ENCODE measurements at regions not wholly inside any gene's neighbourhood (a gene's known extent, or its start where the extent isn't known, plus 50 kb on each side); places are given as distances from the start of the nearest gene placed in this dataset.

DNA sequence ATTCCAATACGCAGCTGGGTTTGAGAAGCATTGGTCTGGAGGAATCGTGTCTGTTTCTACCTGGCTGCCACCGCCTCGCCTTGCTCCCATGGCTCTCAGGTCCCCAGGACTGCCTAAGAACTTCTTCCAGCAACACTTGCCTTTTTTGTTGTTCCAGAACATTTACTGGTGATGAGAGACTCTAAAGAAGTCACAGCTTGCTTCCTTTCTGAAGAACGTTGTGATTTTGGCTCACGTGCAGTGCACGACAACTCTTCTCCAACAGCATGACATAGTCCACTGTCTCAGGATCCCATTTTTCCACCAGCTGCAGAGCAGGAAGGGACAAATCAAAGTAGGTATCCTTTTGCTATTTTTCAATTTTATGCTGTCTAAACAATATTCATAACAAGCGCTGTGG, 940.9 kb downstream of the SLC4A3 start:
- Histone ChIP-seq H3K4me1 (ENCODE audit: insufficient read depth, low read length) (no peaks in the 10 kb centered on the region), H2BK15ac (ENCODE audit: low read depth, low read length) (no peak overlapping the region), H2BK12ac (ENCODE audit: insufficient read length, low read depth, low read length) (no peak overlapping the region), H2AK5ac (ENCODE audit: insufficient read length, low read length) (no peak overlapping the region), H4K20me1 (ENCODE audit: control insufficient read depth, insufficient read depth, insufficient read length) (no peaks in the 10 kb centered on the region), H2BK120ac (ENCODE audit: low read depth, low read length, poor library complexity, severe bottlenecking) (no peak overlapping the region), H3K23ac (ENCODE audit: insufficient read length, low read depth, low read length) (no peak overlapping the region), H3T11ph (ENCODE audit: low read length) (no peak overlapping the region), H4K8ac (replicated peaks; ENCODE audit: insufficient read length, low read depth, low read length) (no peak overlapping the region), H3K79me2 (ENCODE audit: insufficient read depth, low read length) (no peaks in the 10 kb centered on the region), H3K23me2 (ENCODE audit: insufficient read length, low read depth, low read length, poor library complexity, severe bottlenecking) (no peaks in the 10 kb centered on the region), H3K4me2 (ENCODE audit: insufficient read depth, insufficient read length, low read length) (no peak overlapping the region), H3K27ac (ENCODE audit: insufficient read length, low read depth, low read length) (no peak overlapping the region), H2BK20ac (ENCODE audit: low read depth, low read length, poor library complexity, severe bottlenecking) (no peak overlapping the region), H3K79me1 (ENCODE audit: insufficient read depth, low read depth, low read length, poor library complexity, severe bottlenecking) (no peaks in the 10 kb centered on the region), H3K9ac (ENCODE audit: extremely low read depth, insufficient read length, low read length) (no peak overlapping the region), H3K14ac (ENCODE audit: insufficient read depth, low read length) (no peak overlapping the region), H2BK5ac (ENCODE audit: insufficient read length, low read length) (no peak overlapping the region), H3K27me3 (ENCODE audit: insufficient read depth, low read length) (no peaks in the 10 kb centered on the region), H3K9me3 (ENCODE audit: control insufficient read depth, low read depth, low read length) (no peaks in the 10 kb centered on the region), H4K5ac (ENCODE audit: insufficient read length, low read depth, low read length) (no peak overlapping the region), H2AFZ (ENCODE audit: low read length) (no peak overlapping the region), H3K56ac (ENCODE audit: insufficient read length, low read depth, low read length) (no peak overlapping the region), H3K4ac (ENCODE audit: low read depth, low read length) (no peak overlapping the region), H4K91ac (ENCODE audit: insufficient read length, low read depth, low read length) (no peak overlapping the region), H3K18ac (ENCODE audit: insufficient read length, low read depth, low read length) (no peak overlapping the region)
- no CpG with 5 or more reads among the region's 8 CpGs for WGBS (ENCODE audit: extremely low coverage, insufficient read length, low lambda C conversion rate)
- H3K9me3 Mint-ChIP-seq: no peaks in the 10 kb centered on the region
- TF ChIP-seq, protein P1, sequence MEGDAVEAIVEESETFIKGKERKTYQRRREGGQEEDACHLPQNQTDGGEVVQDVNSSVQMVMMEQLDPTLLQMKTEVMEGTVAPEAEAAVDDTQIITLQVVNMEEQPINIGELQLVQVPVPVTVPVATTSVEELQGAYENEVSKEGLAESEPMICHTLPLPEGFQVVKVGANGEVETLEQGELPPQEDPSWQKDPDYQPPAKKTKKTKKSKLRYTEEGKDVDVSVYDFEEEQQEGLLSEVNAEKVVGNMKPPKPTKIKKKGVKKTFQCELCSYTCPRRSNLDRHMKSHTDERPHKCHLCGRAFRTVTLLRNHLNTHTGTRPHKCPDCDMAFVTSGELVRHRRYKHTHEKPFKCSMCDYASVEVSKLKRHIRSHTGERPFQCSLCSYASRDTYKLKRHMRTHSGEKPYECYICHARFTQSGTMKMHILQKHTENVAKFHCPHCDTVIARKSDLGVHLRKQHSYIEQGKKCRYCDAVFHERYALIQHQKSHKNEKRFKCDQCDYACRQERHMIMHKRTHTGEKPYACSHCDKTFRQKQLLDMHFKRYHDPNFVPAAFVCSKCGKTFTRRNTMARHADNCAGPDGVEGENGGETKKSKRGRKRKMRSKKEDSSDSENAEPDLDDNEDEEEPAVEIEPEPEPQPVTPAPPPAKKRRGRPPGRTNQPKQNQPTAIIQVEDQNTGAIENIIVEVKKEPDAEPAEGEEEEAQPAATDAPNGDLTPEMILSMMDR (conservative IDR thresholded peaks at IDR 0.05): no peak
- DNase-seq: no peak
- H3K27me3 Mint-ChIP-seq (ENCODE audit: low read depth): no peaks in the 10 kb centered on the region
- peaks cover 11% of the 10 kb centered on the region in 2 experiments; a peak in 3 of 4 replicates for H3K4me1 Mint-ChIP-seq
- no peaks in the 10 kb centered on the region for H3K36me3 Mint-ChIP-seq (ENCODE audit: insufficient read depth in 1 of 3, low read depth in 3 of 3)
- no peak overlapping the region for H3K4me3 Mint-ChIP-seq
- peak overlapping the region in 2 of 3 experiments; percentile 37 to 65; a peak in 3 of 7 replicates for H3K27ac Mint-ChIP-seq
